ENCODE measurements at regions not wholly inside any gene's neighbourhood (a gene's known extent, or its start where the extent isn't known, plus 50 kb on each side); places are given as distances from the start of the nearest gene placed in this dataset.

DNA sequence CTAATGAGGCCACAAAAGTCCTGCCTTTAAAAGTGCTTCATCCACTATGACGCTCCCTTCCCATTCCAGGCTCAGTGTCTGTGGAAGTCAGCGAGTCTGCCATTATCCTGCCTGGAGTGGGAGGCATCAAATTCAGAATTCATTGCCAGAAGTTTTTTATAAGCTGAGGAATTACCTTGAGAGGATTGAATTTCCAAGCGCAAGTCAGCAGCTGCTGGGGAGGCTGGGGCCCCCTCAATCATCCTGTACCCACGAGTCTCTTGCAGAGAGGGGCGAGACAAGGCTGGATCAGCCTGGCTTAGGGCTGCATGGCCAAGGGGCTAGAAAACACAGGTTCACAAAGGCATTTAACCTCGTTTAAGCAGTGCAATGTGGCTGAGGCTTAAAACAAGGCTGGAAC, 170.5 kb upstream of the NOCT start:
- Histone ChIP-seq H3K4me1 (peaks cover 0 to 22% (median 0%) of the 10 kb centered on the region in 9 donors), H3K9me3 (no peaks in the 10 kb centered on the region), H3K27ac (no peak overlapping the region), H3K27me3 (peaks cover 0 to 5% (median 0%) of the 10 kb centered on the region in 7 donors), H3K4me3 (no peak overlapping the region), H3K36me3 (no peaks in the 10 kb centered on the region)
- DNase-seq (no peak), ATAC-seq (no peak)
- WGBS, 2 donors: 75 to 76% methylated on average over 6 of the region's 6 CpGs
- intact Hi-C loops (cut with DNase I): no loop called here
- TF ChIP-seq, protein P1, sequence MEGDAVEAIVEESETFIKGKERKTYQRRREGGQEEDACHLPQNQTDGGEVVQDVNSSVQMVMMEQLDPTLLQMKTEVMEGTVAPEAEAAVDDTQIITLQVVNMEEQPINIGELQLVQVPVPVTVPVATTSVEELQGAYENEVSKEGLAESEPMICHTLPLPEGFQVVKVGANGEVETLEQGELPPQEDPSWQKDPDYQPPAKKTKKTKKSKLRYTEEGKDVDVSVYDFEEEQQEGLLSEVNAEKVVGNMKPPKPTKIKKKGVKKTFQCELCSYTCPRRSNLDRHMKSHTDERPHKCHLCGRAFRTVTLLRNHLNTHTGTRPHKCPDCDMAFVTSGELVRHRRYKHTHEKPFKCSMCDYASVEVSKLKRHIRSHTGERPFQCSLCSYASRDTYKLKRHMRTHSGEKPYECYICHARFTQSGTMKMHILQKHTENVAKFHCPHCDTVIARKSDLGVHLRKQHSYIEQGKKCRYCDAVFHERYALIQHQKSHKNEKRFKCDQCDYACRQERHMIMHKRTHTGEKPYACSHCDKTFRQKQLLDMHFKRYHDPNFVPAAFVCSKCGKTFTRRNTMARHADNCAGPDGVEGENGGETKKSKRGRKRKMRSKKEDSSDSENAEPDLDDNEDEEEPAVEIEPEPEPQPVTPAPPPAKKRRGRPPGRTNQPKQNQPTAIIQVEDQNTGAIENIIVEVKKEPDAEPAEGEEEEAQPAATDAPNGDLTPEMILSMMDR (IDR thresholded peaks at IDR 0.05): no peak

DNA sequence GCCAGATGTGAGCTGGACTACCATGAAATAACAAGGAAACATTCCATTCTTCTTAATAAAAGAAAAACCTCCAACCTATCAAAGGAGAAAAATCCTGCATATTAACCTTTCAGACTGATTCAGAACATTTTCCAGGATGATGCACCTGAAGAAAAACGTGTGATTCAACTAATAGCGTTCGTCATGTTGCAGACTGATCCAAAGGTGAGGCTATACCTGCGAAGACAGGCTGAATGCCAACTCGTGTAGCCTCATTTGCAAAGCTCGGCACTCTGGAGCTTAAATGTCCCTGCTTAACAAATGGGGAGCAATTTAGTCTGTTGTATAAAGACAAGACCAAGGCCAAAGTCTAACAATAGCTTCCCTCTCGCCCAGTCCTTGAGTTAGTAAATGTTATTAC, 172.0 kb upstream of the NOCT start:
- TF ChIP-seq, protein P1 (IDR thresholded peaks at IDR 0.05): no peak
- Histone ChIP-seq H3K27ac (no peak overlapping the region), H3K9me3 (no peaks in the 10 kb centered on the region), H3K4me3 (no peak overlapping the region), H3K4me1 (peaks cover 0 to 22% (median 3%) of the 10 kb centered on the region in 9 donors), H3K27me3 (peaks cover 0 to 5% (median 0%) of the 10 kb centered on the region in 7 donors), H3K36me3 (no peaks in the 10 kb centered on the region)
- DNase-seq (no peak), ATAC-seq (no peak)
- whole genome bisulfite sequencing, 2 donors: 87 to 90% methylated on average over 7 of the region's 7 CpGs
- intact Hi-C loops (cut with DNase I): no loop called here

DNA sequence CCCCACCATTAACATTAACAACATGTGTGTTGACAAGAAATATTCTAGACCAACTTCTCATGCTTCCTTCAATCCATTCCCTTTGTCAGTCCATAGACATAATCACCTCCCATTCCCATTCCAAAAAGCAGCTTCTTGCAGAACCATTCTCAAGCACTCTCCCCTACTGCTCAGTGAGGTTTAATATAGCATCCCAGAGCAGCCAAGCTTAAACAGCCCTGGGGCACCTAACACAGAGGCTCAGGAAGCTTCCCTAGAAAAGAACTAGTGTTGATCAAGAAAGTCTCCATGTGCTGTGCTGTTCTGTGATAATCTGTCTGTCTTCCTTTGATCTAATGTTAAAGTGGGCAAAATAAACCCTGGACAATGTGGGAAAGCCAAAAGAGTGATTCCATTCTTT, 174.2 kb upstream of the NOCT start:
- H3K9me3 ChIP-seq: no peaks in the 10 kb centered on the region
- H3K27me3 ChIP-seq: peaks cover 0 to 5% (median 0%) of the 10 kb centered on the region in 7 donors
- ATAC-seq: no peak
- H3K36me3 ChIP-seq: no peaks in the 10 kb centered on the region
- H3K27ac ChIP-seq: no peak overlapping the region
- intact Hi-C loops (cut with DNase I): no loop called here
- TF ChIP-seq, protein P1 (IDR thresholded peaks at IDR 0.05): no peak
- peaks cover 0 to 22% (median 3%) of the 10 kb centered on the region in 9 donors for H3K4me1 ChIP-seq
- H3K4me3 ChIP-seq: no peak overlapping the region
- no peak for DNase-seq

DNA sequence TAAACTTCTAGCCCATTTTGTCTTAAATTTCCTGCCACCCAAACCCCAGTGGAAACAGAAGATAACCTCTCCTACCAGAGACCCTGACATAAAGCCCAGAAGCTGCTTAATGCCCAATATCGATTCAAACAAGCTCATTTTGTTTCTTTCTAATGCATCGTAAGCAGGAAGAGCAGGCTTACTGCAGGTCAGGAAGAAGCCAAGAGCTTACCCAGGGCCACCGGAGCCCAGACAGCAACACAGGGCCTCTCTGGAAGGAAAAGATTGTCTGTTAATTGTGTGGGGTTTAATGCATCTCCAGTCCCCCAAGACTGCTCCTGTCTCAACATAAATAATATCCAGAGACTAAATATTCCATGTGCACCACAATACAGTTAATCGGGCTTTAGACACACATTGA, 177.3 kb upstream of the NOCT start:
- WGBS, 2 donors: 83 to 85% methylated on average over 4 of the region's 4 CpGs
- Histone ChIP-seq H3K9me3 (no peaks in the 10 kb centered on the region), H3K4me1 (peaks cover 0 to 22% (median 7%) of the 10 kb centered on the region in 9 donors), H3K36me3 (no peaks in the 10 kb centered on the region), H3K4me3 (no peak overlapping the region), H3K27ac (no peak overlapping the region), H3K27me3 (no peaks in the 10 kb centered on the region)
- TF ChIP-seq, protein P1 (IDR thresholded peaks at IDR 0.05): no peak
- intact Hi-C loops (cut with DNase I): no loop called here
- no peak for DNase-seq
- no peak for ATAC-seq

Data from heart right ventricle (tissue), 16 donors.